CD4-positive, alpha-beta T cell treated with Interleukin-4 for 1 hour (primary cell): ENCODE measurements at regions not wholly inside any gene's neighbourhood (a gene's known extent, or its start where the extent isn't known, plus 50 kb on each side); places are given as distances from the start of the nearest gene placed in this dataset.
"Not testable (repeated sequence)": the region's sequence is repeated elsewhere in the genome, so short reads cannot be mapped to it uniquely, and the experiment has no call there.

Source experiments
- DNase-seq, 2 donors: peaks; one replicate each; pipeline ENCODE4 v3.0.0-alpha.2; 2020 to 2022

- not testable (repeated sequence) for DNase-seq
Observed at GRCh38 chr1:196366-196765, 255.1 kb downstream of the OR4F29 start.

GRCh38 chr1:191296-192049 lies 260.0 kb downstream of the OR4F29 start:
- DNase-seq: peak in 1 of 2 donors; percentile 44

- DNase-seq: not testable (repeated sequence)
Observed at GRCh38 chr1:190678-191077, 260.8 kb downstream of the OR4F29 start.

GRCh38 chr1:189915-190314 lies 261.6 kb downstream of the OR4F29 start:
- DNase-seq: not testable (repeated sequence)

GRCh38 chr1:189270-189669 lies 262.2 kb downstream of the OR4F29 start:
- peak in 1 of 2 donors; percentile 4 for DNase-seq

- not testable (repeated sequence) for DNase-seq
Observed at GRCh38 chr1:187298-187697, 264.2 kb downstream of the OR4F29 start.

GRCh38 chr1:186691-187131 lies 264.8 kb downstream of the OR4F29 start:
- DNase-seq: peak in 1 of 2 donors; percentile 8

- not testable (repeated sequence) for DNase-seq
Observed at GRCh38 chr1:186223-186622, 265.3 kb downstream of the OR4F29 start.

GRCh38 chr1:185526-185925 lies 266.0 kb downstream of the OR4F29 start:
- DNase-seq: not testable (repeated sequence)

GRCh38 chr1:184336-184686 lies 267.2 kb downstream of the OR4F29 start:
- not testable (repeated sequence) for DNase-seq

GRCh38 chr1:183620-184335 lies 267.7 kb downstream of the OR4F29 start:
- DNase-seq: peak in 1 of 2 donors; percentile 11

GRCh38 chr1:183081-183480 lies 268.4 kb downstream of the OR4F29 start:
- DNase-seq: peak in 1 of 2 donors; percentile 6

GRCh38 chr1:182631-183030 lies 268.8 kb downstream of the OR4F29 start:
- DNase-seq: not testable (repeated sequence)

- peak; percentile 42 to 53 for DNase-seq
Observed at GRCh38 chr1:181247-182216, 269.9 kb downstream of the OR4F29 start.

GRCh38 chr1:180749-181205 lies 270.7 kb downstream of the OR4F29 start:
- peak in 1 of 2 donors; percentile 21 for DNase-seq

- DNase-seq: not testable (repeated sequence)
Observed at GRCh38 chr1:138842-139241, 312.6 kb downstream of the OR4F29 start.

GRCh38 chr1:137664-138063 lies 313.8 kb downstream of the OR4F29 start:
- not testable (repeated sequence) for DNase-seq

GRCh38 chr1:136344-136932 lies 315.0 kb downstream of the OR4F29 start:
- DNase-seq: not testable (repeated sequence)

- DNase-seq: not testable (repeated sequence)
Observed at GRCh38 chr1:134936-135335, 316.5 kb downstream of the OR4F29 start.

- DNase-seq: not testable (repeated sequence)
Observed at GRCh38 chr1:118440-118839, 333.0 kb downstream of the OR4F29 start.

- DNase-seq: not testable (repeated sequence)
Observed at GRCh38 chr1:115534-115933, 335.9 kb downstream of the OR4F29 start.

- DNase-seq: not testable (repeated sequence)
Observed at GRCh38 chr1:104776-105175, 346.7 kb downstream of the OR4F29 start.
